Neuron (in vitro differentiated cells): ENCODE measurements at regions not wholly inside any gene's neighbourhood (a gene's known extent, or its start where the extent isn't known, plus 50 kb on each side); places are given as distances from the start of the nearest gene placed in this dataset.

Experiments used
- H2AFZ ChIP-seq: one replicate; pipeline ENCODE4 v1.6.1; 2013; ENCODE audit warnings: low read depth, mild to moderate bottlenecking, inconsistent platforms, low read length, moderate library complexity
- H3K27me3 ChIP-seq: one replicate; pipeline ENCODE4 v1.6.1; 2013; ENCODE audit warnings: low read length; ENCODE audit not compliant: insufficient read depth
- H3K36me3 ChIP-seq: one replicate; pipeline ENCODE4 v1.6.1; 2013; ENCODE audit warnings: low read length; ENCODE audit not compliant: insufficient read depth
- H3K4me1 ChIP-seq: one replicate; pipeline ENCODE4 v1.6.1; 2013; ENCODE audit warnings: low read length; ENCODE audit not compliant: insufficient read depth
- H3K4me3 ChIP-seq: 2 replicates; pipeline ENCODE4 v1.5.1; 2013; ENCODE audit warnings: mild to moderate bottlenecking, low read length, moderate library complexity
- H3K9me3 ChIP-seq: one replicate; pipeline ENCODE4 v1.6.1; 2013; ENCODE audit warnings: low read length

DNA sequence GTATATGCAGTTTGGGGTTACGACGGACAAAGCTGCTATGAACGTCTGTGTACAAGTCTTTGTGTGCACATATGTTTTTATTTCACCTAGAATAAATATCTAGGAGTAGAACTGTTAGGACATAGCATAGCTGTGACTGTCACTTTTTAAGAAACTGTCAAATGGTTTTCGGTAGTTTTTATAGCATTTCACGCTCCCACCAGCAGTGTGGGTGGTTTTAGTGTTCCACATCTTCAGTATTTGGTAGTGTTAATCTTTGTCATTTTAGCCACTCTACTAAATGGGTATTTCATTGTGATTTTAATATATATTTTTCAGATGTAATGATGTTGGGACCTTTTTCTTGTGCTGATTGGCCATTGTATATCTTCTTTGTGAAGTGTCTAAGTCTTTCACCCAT, 109.1 kb upstream of the BCAT1 start:
- Histone ChIP-seq H3K36me3 (no peaks in the 10 kb centered on the region), H3K9me3 (no peaks in the 10 kb centered on the region), H3K4me1 (no peaks in the 10 kb centered on the region), H2AFZ (no peak overlapping the region), H3K27me3 (no peaks in the 10 kb centered on the region), H3K4me3 (no peak overlapping the region)

DNA sequence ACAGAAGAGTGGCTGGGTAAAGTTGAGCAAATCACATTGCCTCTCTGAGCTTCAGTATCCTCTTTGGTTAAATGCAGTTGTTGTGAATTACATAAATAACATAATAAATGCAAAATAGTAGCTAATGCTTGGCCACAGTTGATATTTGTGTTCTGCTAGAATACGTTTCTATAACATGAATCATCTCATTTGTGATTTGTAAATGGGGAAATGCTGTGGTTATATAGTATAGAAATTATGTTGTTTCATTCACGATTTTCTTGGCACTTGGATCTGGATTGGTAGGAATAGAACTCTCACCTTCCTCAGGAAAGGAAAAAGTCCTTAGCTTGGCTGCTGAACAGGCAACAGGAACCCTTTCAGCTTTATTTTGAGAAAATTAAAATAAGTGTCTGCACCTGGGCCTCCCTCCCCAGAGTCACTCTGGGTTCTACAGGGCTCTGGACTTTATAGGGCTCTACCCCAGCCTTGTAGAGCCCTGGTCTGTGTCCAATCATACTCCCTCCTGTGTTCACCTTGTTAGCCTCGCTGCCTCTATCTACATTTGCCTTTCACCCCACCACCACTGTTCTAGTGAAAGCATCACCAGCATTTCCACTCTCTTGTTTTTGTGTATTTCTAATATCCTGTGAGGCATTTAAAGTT, 107.7 kb upstream of the BCAT1 start:
- Histone ChIP-seq H3K9me3 (no peaks in the 10 kb centered on the region), H3K36me3 (no peaks in the 10 kb centered on the region), H3K27me3 (no peaks in the 10 kb centered on the region)

DNA sequence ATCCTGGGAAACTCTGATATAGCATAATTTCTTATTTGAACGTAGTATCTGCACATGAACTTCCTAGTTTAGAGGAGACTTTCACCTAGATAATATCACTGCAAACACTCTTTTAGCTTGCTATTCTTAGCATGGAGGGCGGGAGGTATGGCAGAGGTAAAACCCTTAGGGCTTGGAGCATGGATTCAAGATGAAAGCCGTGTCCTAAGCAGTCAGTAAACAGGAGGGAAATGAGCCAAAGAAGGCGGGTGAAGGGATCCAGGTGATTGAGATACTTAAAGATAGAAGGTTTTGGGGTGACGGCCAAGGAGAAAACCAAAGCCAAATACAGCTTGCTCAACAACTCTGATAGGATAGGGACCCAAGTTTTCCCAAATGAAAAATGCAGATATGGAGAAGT, 107.1 kb upstream of the BCAT1 start:
- H3K4me3 ChIP-seq = no peak overlapping the region
- no peaks in the 10 kb centered on the region for H3K9me3 ChIP-seq
- no peak overlapping the region for H2AFZ ChIP-seq
- H3K4me1 ChIP-seq = peaks cover 3% of the 10 kb centered on the region
- H3K27me3 ChIP-seq = no peaks in the 10 kb centered on the region
- H3K36me3 ChIP-seq = no peaks in the 10 kb centered on the region

More for the DNA sequence above, 107.7 kb upstream of the BCAT1 start:
- no peak overlapping the region for H3K4me3 ChIP-seq
- peaks cover 1% of the 10 kb centered on the region for H3K4me1 ChIP-seq
- H2AFZ ChIP-seq = no peak overlapping the region

DNA sequence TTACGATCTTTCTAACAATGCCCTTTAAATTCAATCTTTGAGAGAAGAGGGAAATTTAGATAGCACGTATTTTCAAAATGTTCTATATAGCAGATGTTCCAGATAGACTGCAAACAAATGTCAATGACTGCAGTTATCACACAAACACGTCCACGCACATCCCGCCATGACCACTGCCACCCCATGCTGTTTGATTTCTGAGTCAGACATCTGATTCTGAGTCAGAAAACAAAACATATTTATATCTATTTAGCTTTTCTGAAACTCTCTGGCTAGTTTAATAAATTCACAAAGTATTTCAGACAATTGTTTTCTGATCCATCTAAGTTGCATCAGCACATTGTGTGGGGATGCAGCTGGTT, 105.9 kb upstream of the BCAT1 start:
- Histone ChIP-seq H3K36me3 (no peaks in the 10 kb centered on the region), H3K27me3 (no peaks in the 10 kb centered on the region), H3K4me1 (peaks cover 3% of the 10 kb centered on the region), H2AFZ (no peak overlapping the region), H3K9me3 (no peaks in the 10 kb centered on the region), H3K4me3 (no peak overlapping the region)

DNA sequence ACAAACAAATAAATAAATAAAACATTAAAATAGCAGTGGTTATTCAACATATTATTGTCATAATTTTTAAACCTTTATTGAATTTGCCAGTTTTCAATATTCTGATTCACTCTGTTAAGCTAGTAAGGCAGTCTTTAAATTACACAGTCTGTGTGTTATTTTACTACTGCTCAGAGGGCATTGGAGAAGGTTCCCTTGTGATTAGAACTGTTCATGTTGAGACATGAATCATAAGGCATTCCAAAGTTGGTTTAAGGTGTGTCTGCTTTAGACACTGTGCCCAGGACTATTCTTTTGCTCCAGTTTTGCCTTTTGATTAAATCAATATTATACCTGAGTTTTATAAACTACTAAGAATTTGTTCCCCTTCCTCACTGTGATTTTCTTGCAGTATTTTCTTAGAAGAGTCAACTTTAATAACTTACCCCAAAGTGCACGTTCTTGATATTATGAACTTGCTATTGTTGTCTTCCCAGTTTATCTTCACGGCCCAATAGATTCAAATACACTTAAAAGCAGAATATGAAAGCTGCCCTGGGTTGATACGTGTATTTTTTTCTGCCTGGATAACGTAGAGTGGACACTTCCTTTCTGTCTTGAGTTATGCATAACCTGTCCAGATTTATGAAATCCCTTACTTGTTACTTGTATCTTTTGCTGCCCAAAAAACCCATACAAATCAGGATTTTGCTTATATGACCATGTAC, 105.3 kb upstream of the BCAT1 start:
- no peaks in the 10 kb centered on the region for H3K9me3 ChIP-seq
- no peak overlapping the region for H3K4me3 ChIP-seq
- H3K27me3 ChIP-seq = no peaks in the 10 kb centered on the region
- no peak overlapping the region for H2AFZ ChIP-seq
- no peaks in the 10 kb centered on the region for H3K36me3 ChIP-seq
- peaks cover 3% of the 10 kb centered on the region for H3K4me1 ChIP-seq

DNA sequence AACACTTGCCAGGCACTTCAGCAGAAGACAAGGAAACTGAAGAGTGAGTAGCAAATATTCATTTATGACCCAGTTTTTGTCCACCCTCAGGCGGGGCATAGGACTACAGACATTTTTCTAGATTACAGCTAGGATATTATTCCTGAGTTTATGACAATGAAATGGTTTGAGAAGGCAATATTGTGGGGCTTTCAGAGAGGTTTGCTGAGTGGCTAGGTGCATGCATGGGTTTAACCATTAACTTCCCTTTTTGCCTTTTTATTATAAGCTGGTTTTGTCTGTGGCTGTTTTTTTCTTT, 104.0 kb upstream of the BCAT1 start:
- Histone ChIP-seq H2AFZ (no peak overlapping the region), H3K27me3 (no peaks in the 10 kb centered on the region), H3K9me3 (no peaks in the 10 kb centered on the region), H3K36me3 (no peaks in the 10 kb centered on the region), H3K4me3 (no peak overlapping the region), H3K4me1 (peaks cover 3% of the 10 kb centered on the region)

DNA sequence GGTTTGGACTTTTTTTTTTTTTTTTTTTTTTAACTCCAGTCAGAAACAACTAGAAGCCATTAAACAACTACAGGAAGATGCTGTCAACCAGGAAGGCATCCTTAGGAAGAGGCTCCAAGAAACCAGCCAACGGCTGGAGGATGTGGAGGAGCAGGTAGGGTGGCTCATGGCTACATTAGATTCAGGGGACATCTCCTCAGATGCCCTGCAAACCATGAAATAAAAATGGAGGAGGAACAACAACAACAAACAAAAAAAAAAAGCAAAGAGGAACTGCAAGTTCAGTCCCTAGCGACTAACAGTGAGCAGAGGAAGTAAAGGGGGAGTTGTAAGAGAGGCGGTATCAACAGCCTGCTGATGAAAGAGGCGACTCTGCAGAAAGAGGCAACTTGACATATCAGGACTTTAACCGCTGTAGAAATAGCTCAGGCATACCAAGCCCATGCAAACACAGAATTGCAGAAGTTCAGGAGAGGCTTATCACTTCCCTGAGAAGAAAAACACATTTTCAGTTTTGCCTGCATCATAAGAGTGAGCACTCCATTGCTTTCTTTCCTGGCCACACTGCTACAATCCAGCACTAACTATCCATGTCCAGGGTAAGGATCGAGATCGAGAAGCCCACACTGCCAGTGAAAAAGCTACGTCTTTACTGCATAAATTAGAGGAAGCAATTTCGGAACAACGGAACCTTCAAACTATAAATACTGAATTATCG, 103.5 kb upstream of the BCAT1 start:
- H3K27me3 ChIP-seq = no peaks in the 10 kb centered on the region
- peaks cover 2% of the 10 kb centered on the region for H3K9me3 ChIP-seq
- H3K36me3 ChIP-seq = no peaks in the 10 kb centered on the region
- H2AFZ ChIP-seq = no peak overlapping the region
- peaks cover 3% of the 10 kb centered on the region for H3K4me1 ChIP-seq
- H3K4me3 ChIP-seq = no peak overlapping the region

DNA sequence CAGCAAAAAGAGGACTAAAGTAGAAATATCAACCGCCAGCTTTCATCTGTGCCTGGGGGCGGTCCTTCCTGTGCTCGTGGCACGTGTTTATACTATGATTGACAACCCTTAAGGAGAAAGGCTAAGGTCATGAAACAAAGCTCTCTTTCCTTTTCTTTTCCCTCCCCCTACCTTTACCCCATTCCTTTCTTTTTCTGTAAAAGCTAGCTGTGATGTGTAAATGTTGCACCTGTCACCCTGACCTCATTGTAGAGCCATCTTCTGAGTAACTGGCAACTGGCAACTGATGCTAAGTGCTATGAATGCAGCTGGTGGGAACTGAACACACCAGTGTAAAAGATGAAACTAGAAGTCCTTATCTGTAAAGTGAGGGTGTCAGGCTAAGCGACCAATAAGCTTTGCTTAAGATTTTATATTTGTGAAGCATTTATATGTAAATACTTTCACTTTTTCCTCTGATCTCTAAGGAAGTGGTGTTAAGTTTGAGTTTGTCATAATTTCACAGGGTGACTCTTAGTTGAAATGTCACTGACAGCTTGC, 102.8 kb upstream of the BCAT1 start:
- Histone ChIP-seq H3K27me3 (no peaks in the 10 kb centered on the region), H3K9me3 (peaks cover 2% of the 10 kb centered on the region), H3K4me1 (peaks cover 3% of the 10 kb centered on the region)

DNA sequence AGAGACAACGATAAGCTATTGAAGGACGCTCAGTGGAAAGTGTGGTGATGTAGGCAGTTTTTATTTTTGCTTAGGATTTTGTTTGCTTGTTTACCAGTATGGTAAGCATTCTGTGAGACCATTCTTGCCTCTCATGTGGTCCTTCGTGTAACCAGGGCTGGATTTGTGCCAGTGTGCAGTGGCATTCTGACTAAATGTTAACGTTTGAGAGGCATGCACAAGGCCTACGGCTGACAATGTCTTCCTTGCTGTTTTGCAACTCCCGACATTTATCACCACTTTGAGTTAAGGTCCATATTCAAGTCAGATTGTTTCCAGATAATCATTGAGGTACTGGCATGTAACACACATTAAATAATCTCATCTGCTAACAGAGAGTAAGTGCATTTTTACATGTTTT, 102.3 kb upstream of the BCAT1 start:
- H3K9me3 ChIP-seq = peaks cover 2% of the 10 kb centered on the region
- H3K36me3 ChIP-seq = no peaks in the 10 kb centered on the region
- no peaks in the 10 kb centered on the region for H3K27me3 ChIP-seq
- no peak overlapping the region for H3K4me3 ChIP-seq
- H2AFZ ChIP-seq = peak overlapping the region; percentile 0
- H3K4me1 ChIP-seq = peaks cover 3% of the 10 kb centered on the region

More for the DNA sequence above, 102.8 kb upstream of the BCAT1 start:
- Histone ChIP-seq H2AFZ (no peak overlapping the region), H3K4me3 (no peak overlapping the region), H3K36me3 (no peaks in the 10 kb centered on the region)

DNA sequence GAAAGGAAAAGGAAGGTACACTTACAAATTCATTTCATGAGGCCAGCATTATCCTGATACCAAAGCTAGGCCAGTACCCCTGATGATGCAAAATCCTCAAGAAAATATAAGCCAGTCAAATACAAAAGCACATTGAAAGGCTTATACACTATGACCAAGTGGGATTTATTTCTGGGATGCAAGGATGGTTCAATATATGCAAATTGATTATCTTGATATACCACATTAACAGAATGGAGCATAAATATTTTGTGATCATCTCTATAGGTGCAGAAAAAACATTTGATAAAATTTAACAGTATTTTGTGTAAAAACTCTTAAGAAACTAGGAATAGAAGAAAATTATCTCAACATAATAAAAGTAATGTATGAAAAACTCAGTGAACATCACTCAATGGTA, 97.0 kb upstream of the BCAT1 start:
- no peaks in the 10 kb centered on the region for H3K27me3 ChIP-seq
- H3K4me1 ChIP-seq = no peaks in the 10 kb centered on the region
- no peak overlapping the region for H2AFZ ChIP-seq
- peaks cover 2% of the 10 kb centered on the region for H3K9me3 ChIP-seq
- no peaks in the 10 kb centered on the region for H3K36me3 ChIP-seq
- no peak overlapping the region for H3K4me3 ChIP-seq

DNA sequence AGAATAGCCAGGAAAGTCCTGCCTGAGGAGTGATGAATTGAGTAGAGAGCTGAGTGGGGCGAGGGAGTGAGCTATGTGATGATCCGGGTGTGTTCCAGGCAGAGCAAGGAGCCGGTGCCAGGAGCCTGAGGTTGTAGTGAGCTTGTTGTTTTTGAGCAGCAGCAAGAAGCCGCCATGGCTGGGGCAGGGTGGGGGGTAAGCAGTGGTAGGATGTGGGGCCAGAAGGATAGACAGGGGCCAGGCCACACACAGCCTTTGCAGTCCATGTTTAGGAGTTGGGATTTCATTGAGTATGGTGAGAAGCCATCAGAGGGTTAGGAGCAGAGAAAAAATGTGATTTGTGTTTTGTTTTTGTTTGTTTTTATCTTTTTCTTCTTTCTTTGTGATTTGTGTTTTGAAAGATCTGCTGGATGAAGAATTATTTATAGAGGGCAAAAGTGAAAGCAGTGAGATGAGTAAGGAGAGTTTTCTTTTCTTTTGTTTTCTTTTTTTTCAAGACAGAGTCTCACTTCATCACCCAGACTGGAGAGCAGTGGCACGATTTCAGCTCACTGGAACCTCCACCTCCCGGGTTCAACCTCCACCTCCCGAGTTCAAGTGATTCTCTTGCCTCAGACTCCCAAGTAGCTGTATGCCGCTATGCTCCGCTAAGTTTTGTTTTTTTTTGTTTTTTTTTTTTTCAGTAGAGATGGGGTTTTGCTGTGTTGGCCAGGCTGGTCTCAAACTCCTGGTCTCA, 92.3 kb upstream of the BCAT1 start:
- H3K4me3 ChIP-seq = no peak overlapping the region
- peaks cover 15% of the 10 kb centered on the region for H3K4me1 ChIP-seq
- H3K36me3 ChIP-seq = no peaks in the 10 kb centered on the region
- no peaks in the 10 kb centered on the region for H3K9me3 ChIP-seq
- no peaks in the 10 kb centered on the region for H3K27me3 ChIP-seq
- no peak overlapping the region for H2AFZ ChIP-seq

DNA sequence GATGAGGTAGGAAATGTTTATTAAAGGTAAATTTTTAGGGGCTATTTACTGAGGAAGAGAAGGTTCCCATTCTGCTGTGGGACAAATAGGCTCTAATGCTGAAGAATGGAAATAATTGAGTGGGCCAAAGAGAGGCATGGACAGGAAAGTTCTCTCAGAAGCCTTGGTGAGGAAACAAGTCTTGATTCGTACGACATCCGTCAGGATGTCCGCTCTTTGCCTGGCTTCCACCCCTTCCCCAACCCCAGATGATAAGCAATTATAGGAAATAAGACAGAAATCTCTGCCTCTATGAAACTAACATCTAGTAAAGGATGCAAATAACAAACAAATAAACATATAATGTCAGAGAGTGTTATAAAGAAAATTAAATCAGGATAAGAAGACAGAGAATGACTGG, 91.7 kb upstream of the BCAT1 start:
- no peak overlapping the region for H2AFZ ChIP-seq
- H3K36me3 ChIP-seq = no peaks in the 10 kb centered on the region
- peaks cover 15% of the 10 kb centered on the region for H3K4me1 ChIP-seq
- H3K27me3 ChIP-seq = no peaks in the 10 kb centered on the region
- no peaks in the 10 kb centered on the region for H3K9me3 ChIP-seq
- no peak overlapping the region for H3K4me3 ChIP-seq

DNA sequence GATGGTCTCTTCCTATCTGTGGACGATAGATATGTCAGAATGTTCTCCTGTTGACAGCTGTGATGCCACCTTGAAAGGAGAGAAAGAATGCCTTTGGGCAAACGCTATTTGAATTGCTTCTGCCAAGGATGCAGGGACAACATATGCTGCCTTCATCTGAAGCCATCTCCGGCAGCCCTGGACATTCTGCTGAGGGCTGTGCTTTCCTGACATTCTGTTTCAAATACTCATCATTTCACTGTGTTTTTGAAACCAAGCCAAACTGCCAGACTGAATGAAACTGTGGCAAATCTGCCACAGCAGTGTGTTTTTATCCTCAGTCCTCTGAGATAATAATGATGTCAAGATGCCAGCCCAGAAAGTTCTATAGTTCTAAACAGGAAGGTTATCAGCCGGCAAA, 85.8 kb upstream of the BCAT1 start:
- Histone ChIP-seq H3K27me3 (no peaks in the 10 kb centered on the region), H3K36me3 (no peaks in the 10 kb centered on the region), H3K4me3 (no peak overlapping the region), H2AFZ (no peak overlapping the region), H3K9me3 (no peaks in the 10 kb centered on the region), H3K4me1 (peaks cover 15% of the 10 kb centered on the region)
